ENCODE measurements at regions not wholly inside any gene's neighbourhood (a gene's known extent, or its start where the extent isn't known, plus 50 kb on each side); places are given as distances from the start of the nearest gene placed in this dataset.

- no peak for DNase-seq (ENCODE audit: low spot score)
These were observed 1120.5 kb downstream of the BRD1 start for GRCh38 chr22:48706934-48707762.

- DNase-seq (ENCODE audit: low spot score) = no peak
These were observed 1121.6 kb downstream of the BRD1 start for GRCh38 chr22:48705917-48706605.

DNA sequence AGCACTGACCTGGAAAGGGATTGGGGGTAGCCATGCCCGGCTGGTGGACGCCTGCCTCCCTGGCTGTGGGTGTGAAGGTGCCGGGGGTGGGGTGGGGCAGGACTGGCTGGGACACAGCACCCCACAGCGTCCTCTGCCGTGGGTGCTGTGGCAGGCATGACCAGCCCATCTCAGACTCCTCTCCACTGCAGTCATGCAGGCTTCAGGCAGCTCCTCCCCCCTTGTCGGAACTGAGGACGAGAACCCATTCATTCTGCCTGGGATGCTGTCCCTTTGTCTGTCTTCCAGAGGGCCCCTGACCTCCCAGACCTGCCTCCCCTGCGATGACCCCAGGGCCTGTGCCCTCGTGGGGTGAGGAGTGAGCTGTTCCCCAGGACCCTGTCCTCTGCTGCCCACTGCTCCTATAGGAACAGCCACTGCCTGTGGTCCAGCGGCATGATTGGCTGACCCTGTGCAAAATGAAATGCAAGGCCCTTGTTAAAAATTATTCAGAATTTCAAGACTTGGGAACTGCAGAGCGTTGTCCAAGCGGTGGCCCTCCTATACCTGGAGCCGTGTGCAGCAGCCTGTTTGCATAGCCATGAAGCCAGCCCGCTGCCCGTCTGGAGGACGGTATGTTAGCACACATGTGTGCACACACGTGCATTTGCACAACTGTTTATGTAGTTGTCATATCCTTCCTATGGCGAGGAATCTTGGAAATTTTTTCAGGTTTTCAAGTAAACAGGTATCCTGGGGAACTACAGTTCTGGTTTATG lies 1122.3 kb downstream of the BRD1 start:
- DNase-seq (ENCODE audit: low spot score) = no peak

- DNase-seq (ENCODE audit: low spot score) = no peak
These were observed 1123.3 kb downstream of the BRD1 start for GRCh38 chr22:48704335-48704734.

DNA sequence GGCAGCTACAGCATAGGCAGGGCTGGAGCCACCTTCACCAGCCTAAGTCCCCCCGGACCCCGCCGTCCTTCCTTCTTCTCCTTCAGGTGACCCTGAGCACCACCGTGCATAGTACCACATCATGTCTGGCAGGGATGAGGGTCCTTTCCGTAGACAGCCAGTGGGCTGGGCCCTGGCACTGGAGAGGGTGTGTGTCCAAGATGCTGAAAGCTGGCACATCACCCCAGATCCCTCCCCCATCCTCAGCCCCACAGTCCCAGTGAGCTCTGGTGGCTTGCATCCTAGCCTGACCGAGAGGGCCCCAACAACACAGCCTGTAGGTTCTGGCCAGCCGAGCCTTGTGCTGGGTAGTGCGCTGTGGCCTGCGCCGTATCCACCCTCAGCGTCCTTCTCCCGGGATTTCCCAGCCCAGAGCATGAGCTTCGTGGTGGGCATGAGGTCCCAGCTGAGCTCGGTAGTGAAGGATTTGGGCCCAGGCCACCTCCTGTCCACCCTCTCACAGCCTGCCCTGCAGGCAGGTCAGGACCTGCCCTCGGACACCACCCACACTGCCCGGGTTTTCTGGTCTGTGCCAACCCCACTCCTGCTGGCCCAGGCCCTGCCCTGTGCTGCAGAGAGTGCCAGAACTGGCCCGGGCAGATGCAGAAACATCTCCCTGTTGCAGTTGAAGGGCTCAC lies 1124.3 kb downstream of the BRD1 start:
- no peak for DNase-seq (ENCODE audit: low spot score)

- DNase-seq (ENCODE audit: low spot score) = no peak
These were observed 1125.0 kb downstream of the BRD1 start for GRCh38 chr22:48702573-48703264.

DNA sequence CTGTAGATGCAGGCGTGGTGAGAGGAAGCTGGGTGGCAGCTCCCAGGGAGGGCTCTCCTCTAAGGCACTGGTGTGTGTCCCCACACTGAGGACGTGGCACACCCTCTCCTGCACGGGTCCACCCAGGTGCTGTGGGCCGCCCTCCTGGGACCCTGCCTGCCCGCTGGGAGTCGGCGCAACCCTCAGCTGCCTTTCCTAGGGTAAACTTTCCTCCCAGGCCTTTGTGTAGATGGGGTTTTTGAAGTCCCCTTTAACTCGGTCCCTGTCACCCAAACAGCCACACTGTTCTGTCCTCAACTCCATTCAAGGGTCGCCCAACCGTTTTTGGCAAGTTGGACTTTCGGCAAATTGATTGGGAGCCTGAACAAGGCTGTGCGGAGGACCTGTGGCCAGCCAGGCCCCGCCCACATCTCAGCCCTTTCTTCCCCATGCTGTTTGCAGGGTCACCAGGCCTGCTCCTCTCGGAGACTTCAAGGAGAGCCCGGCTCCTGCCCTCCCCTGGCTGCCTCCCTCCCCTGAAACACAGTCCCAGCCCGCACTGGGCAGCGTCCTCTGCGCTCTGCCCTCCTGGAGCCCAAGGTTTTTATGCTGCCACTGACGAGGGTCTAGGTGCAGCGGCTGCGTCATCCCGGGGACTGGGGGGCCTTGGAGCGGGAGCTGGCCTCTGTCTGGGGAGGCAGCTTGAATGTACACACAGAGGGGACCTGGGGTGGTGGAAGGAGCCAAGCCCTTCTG lies 1126.2 kb downstream of the BRD1 start:
- DNase-seq (ENCODE audit: low spot score) = no peak

- no peak for DNase-seq (ENCODE audit: low spot score)
These were observed 1126.9 kb downstream of the BRD1 start for GRCh38 chr22:48700566-48701295.

DNA sequence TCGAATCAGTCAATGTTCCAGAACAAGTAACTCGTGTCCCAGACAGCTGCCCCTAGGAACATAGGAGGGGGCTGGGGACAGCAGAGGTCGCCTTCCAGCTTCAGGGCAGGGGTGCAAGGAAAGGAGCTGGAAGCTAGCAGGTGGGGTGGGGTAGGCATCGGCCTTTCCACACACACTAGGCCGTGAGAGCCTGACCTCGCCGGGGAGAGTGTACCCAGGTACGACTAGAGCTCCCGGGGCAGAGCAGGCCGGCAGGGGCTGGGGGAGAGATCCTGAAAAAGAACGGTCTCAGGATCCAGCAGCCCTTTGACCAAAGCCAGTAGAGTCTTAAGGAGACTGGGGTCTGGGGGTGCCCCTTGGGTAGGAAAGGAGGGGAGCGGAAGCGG lies 1127.5 kb downstream of the BRD1 start:
- DNase-seq (ENCODE audit: low spot score) = no peak

DNA sequence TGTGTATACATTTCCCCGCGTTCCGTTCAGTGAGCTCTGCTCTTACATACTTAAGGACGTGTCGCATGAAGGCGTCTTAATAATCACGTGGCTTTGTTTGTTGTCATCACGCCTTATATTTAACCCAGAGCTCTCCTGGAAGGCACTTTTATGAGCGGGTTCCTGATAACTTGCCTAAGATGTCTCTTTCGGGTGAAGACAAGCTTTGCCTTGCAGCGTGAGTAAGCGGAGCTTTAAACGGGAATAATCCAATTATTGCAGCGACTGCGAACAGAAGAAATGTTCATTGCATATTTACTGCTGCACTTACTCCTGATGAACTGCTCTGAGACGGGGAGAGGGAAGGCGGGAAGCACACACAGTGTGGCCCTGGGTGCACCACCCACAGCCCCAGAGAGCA lies 1128.2 kb downstream of the BRD1 start:
- DNase-seq (ENCODE audit: low spot score) = no peak

DNA sequence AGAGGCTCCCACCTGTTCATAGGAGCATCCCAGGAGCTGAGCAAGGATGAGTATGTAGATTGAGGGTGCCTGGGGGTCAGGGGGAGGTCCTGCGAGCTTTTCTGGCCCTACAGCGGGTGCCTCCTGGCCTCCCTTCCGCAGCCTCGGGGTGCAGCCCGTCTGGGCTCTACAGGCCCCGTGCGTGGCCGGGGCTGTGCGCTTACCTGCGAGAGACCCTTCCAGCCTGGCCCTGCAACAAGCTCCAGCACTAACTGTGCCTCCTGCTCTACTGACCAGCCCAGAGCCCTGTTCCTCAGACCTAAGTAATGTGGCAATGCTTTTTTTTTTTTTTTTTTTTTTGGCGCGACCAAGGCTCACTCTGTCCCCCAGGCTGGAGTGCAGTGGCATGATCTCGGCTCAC lies 1129.1 kb downstream of the BRD1 start:
- DNase-seq (ENCODE audit: low spot score) = no peak

GRCh38 chr22:48697694-48698276 lies 1129.9 kb downstream of the BRD1 start:
- no peak for DNase-seq (ENCODE audit: low spot score)

DNA sequence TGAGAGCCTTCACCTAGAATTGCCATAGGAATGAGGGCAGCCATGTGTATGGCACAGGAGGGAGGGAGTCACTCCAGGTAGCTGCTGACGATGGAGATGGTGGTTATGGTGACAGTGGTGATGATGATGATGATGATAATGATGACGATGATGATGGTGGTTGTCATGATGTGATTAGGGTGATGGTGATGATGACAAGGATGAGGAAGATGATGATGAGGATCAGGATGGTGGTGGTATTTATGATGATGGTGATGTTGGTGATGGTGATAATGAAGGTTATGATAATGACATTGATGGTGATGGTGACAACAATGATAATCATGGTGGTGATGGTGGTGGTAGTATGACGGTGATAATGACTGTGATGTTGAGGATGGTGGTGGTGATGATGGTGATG lies 1130.5 kb downstream of the BRD1 start:
- no peak for DNase-seq (ENCODE audit: low spot score)

- DNase-seq (ENCODE audit: low spot score) = no peak
These were observed 1131.3 kb downstream of the BRD1 start for GRCh38 chr22:48696371-48696770.

GRCh38 chr22:48695731-48696305 lies 1131.9 kb downstream of the BRD1 start:
- DNase-seq (ENCODE audit: low spot score) = no peak

DNA sequence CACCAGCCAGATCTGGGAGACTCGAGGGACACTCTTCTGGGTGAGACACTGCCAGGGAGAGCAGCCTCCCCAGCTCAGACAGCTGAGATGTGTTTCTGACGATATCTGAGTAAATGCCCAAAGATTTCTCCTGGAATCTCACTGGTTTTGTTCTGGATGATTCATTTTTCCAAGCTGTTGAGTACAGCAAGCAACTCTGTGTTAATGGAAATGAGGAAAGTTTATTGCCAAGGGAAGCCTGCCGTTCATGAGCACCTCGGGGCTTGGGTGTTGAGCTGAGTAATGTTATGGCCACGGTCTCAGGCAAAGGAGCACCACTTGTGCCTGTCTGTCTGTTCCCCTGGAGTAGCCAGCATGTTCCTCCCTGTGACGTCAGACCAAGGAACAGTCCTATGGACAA lies 1132.4 kb downstream of the BRD1 start:
- no peak for DNase-seq (ENCODE audit: low spot score)

DNA sequence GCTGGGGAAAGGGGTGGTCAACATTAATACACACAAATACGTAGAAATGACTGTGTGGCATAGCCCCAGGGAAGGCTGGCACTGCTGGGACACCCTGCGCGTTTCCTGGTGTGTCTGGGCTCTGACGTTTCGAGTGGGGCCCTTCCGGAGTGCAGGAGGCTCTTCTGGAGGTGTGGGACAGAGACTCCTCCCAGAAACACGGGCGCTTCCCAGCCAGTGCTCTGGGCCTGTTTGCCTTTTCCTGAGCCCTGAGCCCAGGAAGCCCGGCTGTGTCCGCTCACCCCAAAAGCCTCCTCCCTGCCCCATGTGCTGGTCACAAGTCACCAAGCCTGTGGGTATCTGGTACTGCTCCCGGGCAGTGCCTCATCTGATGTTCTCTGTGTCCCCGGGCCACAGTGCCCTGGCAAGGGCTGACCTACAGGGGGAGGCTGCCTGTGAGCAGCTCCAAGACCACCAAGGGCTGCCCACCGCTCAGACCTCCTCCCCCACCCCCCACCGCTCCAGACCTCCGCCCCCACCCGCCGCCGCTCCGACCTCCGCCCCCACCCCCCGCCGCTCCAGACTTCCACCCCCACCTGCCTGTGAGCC lies 1133.3 kb downstream of the BRD1 start:
- DNase-seq (ENCODE audit: low spot score) = no peak

DNA sequence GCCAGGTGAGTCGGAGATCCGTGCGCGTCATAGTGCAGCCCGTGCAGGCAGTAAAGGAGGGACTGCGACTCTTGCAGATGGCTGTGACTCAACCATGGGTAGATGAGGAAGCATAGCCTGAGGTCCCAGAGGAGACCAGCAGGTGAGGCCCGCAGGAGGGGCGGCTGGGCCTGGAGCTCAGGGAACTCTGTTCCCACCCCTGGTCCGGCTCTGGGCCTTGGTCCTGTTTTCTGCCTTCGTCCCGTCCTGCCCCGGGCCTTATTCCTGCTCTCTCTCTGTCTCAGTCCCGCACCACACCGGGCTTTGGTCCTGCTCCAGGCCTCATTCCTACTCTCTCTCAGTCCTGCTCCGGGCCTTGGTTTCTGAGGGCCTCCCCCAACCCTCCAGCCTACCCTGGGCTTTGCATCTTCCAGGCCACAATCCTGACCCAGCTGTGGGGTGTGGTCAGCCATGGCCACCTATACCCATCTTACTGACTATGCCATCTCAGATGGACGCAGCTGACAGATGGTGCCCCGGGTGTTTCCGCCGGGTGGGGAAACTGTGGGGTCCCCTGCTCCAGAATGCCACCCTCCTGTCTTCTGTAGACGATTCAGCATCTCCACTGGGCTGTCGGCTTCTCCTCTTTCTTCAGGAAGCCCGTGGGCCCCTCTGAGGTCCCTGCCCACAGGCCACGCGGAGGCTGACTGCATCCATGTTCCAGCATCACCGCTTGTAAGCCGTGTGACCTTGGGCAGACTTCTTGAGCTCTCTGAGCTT lies 1134.1 kb downstream of the BRD1 start:
- no peak for DNase-seq (ENCODE audit: low spot score)

Data from iPS-NIHi11 (cell line).